Fibroblast of villous mesenchyme (primary cell): ENCODE measurements at regions not wholly inside any gene's neighbourhood (a gene's known extent, or its start where the extent isn't known, plus 50 kb on each side); places are given as distances from the start of the nearest gene placed in this dataset.

Experiments
- DNase-seq: peaks from one replicate; pipeline ENCODE4 v3.0.0-alpha.2; 2010; ENCODE audit warnings: low read depth
- H3K4me3 ChIP-seq: 2 replicates; pipeline ENCODE4 v1.5.1; 2011; ENCODE audit warnings: low read depth, mild to moderate bottlenecking, low read length
- TF ChIP-seq, protein P1 (sequence below): IDR thresholded peaks from 2 replicates; pipeline ENCODE4 v1.5.1; 2012; ENCODE audit warnings: low read depth, mild to moderate bottlenecking, low read length; ENCODE audit not compliant: insufficient read depth

DNA sequence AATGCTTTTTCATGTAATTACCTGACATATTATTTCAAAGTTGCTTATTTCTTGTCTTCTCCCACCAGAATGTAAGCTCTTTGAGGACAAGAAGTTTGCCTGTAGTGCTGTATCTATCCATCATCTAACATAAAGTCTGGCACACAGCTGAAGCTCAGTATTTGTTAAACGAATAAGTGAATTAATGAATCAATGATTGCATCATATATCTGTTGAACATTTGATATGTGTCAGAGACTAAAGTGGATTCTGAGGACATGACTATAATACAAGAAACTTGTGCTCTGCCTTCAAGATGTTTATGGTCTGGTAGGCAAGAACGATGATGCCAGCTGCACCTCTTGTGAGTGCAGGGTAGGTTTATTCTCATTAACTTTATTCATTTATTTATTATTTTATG is 115.4 kb upstream of the SCAF11 start:
- TF ChIP-seq, protein P1, sequence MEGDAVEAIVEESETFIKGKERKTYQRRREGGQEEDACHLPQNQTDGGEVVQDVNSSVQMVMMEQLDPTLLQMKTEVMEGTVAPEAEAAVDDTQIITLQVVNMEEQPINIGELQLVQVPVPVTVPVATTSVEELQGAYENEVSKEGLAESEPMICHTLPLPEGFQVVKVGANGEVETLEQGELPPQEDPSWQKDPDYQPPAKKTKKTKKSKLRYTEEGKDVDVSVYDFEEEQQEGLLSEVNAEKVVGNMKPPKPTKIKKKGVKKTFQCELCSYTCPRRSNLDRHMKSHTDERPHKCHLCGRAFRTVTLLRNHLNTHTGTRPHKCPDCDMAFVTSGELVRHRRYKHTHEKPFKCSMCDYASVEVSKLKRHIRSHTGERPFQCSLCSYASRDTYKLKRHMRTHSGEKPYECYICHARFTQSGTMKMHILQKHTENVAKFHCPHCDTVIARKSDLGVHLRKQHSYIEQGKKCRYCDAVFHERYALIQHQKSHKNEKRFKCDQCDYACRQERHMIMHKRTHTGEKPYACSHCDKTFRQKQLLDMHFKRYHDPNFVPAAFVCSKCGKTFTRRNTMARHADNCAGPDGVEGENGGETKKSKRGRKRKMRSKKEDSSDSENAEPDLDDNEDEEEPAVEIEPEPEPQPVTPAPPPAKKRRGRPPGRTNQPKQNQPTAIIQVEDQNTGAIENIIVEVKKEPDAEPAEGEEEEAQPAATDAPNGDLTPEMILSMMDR: no peak
- no peak overlapping the region for H3K4me3 ChIP-seq
- no peak for DNase-seq

DNA sequence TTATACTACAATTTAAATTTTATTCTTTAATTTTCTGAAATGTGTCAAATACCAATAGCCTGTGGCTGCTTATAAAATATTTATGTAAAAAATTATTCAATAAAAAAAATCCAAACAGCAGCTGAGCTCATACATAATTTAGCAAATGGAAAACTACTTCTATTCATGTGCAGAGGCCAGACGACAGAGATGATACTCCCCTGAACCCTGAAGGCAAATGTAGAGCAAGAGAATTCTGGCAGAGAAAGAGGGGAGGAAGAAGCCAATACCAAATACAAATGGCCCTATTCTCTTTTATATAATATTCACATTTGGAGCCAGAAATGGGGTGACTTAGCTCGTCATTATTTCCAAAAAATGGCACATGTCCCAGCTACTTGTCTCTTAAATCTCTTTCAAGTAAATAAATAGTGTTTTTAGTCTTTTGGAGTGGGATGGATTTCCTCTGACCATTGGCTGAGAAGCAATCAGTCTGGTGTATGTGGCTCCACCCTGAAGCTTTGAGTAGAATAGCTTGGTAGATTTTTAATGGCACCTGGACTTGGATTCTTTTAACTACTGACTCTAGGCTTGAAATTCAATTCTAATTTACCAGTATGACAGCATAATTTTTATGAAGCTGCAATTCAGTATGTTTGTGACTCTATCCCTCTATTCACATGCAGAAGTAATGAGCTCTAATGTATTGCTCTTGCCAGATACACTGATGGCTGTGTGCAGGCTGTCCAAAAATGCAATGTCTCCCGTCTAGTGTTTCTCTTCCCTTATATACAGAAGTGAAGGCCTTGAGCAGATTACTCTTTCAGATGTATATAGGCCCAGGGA is 113.4 kb upstream of the SCAF11 start:
- TF ChIP-seq, protein P1: no peak
- no peak overlapping the region for H3K4me3 ChIP-seq
- no peak for DNase-seq

DNA sequence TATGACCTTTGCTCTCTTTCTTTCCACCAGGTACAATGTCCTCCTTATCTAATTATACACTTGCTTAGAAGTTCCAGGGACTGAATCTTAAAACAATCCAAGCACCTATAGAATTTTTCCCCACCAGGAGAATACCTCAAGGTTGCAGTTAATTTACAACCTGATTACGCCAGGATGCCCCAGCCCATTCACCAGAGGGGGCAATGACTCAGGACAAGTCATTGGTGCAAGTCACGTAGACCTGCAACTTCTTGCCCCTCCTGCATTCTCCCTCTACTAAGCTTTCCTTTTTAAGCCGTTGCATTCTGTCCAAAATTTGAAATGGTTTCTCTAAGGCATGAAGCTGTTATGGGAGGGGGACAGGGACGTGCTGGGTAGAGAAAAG is 111.1 kb upstream of the SCAF11 start:
- DNase-seq: no peak
- no peak overlapping the region for H3K4me3 ChIP-seq
- TF ChIP-seq, protein P1: no peak

DNA sequence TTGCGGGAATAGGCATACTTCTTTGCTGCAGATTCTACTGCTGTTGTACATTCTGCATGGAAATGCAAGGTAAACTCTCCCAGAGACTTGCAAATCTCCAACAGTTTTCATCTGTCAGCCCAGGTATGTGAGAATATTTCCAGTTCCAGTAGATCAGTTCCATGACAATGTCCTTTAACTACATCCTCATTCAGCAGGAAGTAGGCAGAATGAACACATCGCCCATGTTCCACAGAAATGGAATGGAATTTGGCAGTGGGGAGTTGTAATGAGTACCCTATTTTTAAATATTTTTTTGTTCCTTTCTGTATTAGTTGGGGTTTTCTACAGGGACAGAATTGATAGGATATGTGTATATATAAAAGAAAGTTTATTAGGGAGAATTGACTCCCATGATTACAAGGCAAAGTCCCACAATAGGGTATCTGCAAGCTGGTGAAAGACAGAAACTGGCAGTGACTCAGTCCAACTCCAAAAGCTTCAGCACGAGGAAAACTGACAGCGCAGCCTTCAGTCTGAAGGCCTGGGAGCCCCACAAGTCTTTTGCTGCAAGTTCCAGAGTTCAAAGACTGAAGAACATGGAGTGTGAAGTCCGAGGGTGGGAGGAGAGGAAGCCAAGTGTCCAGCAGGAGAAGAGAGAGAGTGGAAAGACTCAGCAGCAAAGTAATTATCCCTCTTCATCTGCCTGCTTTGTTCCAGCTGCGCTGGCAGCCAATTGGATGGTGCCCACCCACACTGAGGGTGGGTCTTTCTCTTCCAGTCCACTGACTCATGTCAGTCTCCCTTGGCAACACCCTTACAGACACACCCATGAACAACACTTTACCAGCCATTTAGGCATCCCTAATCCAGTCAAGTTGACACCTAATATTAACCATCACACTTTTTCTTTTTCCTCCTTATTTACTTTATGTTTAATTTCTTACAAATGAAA is 110.4 kb upstream of the SCAF11 start:
- DNase-seq: no peak
- TF ChIP-seq, protein P1: no peak
- no peak overlapping the region for H3K4me3 ChIP-seq

DNA sequence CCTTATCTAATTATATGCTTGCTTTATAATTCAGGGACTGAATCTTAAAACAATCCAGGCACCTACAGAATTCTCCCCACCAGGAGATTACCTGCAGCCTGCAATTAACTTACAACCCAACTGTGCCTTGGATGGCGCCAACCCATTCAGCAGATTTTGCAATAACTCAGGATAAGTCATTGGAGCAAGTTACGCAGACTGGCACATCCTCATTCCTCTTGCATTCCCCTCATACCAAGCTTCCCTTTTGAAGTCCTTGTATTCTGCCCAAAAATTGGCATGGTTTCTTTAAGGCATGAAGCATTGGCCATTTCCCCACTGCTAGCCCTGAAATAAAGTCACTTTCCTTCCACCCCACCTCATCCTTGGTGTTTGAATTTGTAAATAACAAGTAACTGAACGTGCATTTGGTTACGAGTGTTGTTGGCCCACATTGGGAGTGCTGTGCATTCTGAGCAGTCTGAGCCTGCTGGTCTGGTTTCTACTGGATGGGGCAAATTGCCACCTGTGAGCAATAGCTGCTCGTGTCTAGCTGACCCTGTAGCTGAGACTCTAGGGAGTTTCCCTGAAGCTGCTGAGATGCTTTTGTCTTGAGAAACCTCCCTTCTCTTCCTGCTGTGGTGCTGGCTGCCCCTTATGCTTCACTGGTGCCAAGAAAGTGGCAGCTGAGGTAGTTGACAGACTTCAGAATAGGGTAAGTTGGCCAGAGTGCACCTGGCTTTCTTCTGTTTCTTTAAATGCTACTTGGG is 99.2 kb upstream of the SCAF11 start:
- TF ChIP-seq, protein P1: no peak

DNA sequence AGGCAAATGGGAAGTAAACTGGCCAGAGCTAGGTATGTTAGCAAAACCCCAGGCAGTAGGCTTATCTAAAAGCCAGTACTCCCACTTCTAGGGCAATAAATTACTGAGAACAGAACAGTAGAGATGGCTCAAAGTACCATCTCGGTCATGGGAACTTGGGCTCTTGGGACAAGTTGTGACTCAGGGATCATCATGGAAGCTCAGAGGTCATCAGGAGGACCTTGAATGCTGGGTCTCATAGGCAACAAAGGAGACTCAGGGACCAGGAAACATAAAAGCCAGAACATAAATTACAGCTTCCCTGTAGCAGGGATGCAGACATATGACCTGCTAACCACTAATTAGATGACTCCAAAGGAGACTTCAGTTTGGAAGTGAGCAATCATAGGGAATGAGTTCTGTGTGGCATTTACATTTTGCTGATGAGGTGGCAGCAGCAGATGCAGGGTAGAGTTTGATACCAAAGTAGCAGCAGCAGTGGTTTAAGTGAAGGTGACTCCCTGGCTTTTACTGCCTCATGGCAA is 97.6 kb upstream of the SCAF11 start:
- TF ChIP-seq, protein P1: no peak
- DNase-seq: no peak
- no peak overlapping the region for H3K4me3 ChIP-seq

More for the DNA sequence above, 99.2 kb upstream of the SCAF11 start:
- no peak for DNase-seq
- H3K4me3 ChIP-seq: no peak overlapping the region
